HG03460 (cell line): ENCODE measurements at regions not wholly inside any gene's neighbourhood (a gene's known extent, or its start where the extent isn't known, plus 50 kb on each side); places are given as distances from the start of the nearest gene placed in this dataset.
"Not testable (repeated sequence)": the region's sequence is repeated elsewhere in the genome, so short reads cannot be mapped to it uniquely, and the experiment has no call there.

ENCODE experiments used
- ATAC-seq: cut with Tn5 transposase; IDR thresholded peaks from one replicate; pipeline ENCODE4 v1.9.1; 2021; ENCODE audit not compliant: unreplicated experiment

DNA sequence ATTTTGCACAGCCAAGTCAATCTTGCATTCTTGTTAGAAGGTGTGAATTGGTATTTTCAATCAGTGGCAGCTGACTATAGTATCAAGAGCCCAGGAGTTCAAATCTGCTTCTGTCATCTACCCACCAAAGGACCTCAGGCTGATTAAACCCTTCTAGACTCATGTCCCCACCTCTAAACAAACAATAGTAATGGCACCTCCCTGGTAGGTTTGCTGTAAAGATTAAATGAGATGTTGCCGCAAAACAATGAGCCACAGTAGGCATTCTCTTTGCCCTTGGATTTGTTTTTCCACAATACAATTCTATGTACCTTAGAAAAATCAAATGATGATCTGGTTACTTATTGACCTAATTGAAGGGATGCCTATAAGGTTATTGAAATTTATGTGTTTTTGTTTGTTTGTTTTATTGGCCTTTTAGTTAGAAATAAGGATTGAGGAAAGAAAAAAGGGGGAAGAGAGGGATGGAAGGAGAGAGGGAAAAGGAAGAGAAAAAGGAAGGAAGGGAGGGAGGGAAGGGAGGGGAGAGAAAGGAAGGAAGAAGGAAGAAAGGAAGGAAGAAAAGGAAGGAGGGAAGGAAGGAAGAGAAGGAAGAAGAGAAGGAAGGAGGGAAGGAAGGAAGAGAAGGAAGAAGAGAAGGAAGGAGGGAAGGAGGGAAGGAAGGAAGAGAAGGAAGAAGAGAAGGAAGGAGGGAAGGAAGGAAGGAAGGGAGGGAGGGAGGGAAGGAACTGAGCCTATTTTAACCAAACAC is 110.7 kb downstream of the ETS2 start:
- ATAC-seq = no peak

DNA sequence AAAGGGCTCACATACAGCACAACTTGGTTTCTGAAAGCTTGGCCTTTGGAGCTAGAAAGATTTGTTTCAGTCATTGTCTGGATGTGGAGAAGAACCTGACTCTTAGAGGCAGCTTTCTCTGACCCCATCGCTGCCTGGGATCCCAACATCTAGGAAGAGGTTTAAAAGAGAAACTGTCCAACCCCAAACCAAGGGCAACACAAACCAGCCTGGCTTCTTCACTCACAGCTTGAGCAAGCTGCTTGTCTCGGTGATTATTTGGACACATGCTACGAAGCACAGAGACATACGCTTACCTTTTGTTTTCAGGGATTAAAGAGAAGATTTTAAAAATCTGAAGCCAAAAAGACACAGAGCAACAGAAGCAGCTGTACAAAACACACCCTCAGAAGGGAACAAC is 109.8 kb downstream of the ETS2 start:
- no peak for ATAC-seq

DNA sequence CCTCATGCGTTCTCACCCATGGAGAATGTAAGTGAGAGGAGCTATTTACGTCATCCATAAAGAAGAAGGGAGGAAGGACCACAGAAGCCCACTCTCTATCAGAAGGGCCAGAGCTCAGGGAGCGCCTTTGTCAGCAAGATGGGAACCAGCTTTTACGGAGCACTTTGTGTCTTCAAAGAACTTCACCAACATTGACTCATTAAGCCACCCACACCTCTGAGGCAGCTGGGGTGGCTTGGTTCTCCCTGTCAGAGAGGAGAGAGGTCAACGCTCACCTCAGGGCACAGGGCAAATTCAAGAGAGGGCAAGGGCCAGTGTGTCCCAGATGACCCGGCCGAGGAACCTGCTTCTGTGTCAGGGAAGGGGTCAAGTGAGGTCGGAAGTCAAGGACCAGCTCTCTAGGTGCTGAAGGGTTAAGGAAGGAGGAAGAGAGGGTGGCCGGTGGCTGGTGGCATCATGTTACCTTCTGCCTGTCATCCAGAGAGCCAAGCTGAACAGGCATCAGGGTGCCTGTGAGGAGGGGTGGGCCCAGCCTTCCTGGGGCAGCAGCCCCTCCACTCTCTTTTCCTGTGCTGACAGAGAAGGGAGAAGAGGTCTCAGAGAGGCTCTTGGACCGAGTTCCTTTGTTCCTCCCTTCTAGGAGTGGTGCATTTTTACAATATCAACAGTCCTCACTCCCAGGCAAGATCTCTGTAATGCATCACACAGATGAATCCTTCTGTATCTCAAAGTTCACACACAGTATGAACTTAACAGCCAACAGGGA is 109.0 kb downstream of the ETS2 start:
- no peak for ATAC-seq

DNA sequence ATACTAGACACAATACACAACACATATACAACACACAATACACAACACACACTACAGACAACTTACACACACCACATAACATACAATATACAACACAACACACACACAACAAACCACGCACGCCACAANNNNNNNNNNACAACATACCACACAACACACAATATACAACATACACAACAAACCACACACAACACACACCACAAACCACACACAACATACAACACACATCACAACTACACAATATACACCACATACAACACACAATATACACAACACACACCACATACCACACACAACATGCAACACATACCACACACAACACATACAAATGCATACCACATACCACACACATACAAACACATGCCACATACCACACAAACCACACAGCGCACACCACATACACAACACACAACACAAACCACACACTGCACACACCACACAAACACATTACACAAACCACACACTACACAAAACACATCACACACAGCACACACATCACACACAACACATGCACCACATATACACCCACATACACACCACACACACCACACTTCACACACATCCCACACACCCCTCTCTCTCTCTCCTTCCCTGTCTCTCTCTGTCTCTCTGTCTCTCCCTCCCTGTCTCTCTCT is 108.3 kb downstream of the ETS2 start:
- no peak for ATAC-seq

DNA sequence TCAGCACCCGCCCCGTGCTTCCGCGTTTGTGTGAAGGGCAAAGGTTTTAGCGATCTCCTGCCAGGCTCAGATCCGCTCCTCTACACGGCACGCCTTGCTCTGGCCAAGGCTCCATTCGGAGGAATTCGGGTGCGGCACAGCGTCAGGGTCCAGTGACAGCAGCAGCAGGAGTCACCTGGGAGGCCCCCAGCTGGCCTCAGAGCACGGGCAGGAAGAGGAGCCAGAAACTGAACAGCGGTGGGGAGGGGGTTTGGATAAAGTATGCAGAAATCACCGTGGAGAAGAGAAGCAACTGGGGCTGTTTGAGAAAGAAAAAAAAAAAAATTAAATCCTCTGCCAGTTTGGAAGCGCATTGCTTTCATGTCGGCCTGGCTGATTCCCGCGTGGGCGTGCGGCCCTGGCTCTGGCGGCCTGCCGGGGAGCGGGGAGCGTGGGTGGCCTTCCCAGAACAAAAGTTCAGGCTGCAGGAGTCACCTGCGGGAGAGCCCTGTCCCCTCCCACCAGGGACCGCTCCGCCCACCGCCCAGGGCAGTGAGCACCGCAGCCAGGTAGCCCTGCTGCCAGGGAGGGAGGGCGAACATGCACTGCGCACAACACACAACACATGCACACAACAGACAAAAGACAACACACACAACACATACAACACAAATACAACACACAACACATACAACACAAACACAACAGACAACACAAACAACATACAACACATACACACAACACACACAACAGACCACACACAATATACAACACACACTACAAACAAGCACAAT is 107.6 kb downstream of the ETS2 start:
- no peak for ATAC-seq

DNA sequence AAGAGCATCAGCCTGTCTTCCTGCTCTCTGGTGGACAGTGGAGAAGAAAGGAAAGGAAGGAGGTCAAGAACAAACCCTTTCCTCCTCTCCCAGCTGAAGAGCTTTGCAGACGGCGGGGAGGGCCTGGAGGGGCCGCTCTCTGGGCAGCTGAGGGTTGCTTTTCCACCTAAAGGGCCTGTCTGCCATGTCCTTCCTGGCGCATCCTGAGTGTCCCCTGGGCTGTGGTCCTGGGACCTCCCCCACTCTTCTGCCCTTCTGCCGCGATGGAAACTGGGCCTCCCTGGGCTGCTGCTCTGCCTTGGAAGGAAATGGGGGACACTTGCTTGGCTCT is 107.0 kb downstream of the ETS2 start:
- no peak for ATAC-seq

DNA sequence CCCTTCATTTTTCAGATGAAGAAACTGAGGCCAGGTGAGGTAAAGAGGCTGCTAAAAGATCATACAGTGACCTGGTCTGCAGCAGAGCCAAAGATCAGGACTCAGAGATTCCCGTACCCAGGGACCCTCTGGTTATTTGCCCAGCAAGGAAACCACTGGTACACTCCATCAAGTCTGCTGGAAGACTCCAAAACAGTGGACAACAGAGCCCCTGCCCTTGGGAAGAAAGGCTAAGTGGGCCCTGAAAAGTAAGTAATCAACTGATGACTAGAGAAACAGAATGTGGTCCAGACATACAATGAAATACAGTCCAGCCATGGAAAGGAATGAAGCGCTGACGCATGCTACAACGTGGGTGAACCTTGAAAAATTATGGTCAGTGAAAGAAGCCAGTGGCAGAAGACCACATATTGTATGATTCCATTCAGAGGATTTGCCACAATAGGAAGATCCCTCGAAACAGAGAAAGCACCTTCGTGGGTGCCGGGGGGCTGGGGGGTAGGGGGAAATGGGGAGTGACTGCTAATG is 106.4 kb downstream of the ETS2 start:
- no peak for ATAC-seq

DNA sequence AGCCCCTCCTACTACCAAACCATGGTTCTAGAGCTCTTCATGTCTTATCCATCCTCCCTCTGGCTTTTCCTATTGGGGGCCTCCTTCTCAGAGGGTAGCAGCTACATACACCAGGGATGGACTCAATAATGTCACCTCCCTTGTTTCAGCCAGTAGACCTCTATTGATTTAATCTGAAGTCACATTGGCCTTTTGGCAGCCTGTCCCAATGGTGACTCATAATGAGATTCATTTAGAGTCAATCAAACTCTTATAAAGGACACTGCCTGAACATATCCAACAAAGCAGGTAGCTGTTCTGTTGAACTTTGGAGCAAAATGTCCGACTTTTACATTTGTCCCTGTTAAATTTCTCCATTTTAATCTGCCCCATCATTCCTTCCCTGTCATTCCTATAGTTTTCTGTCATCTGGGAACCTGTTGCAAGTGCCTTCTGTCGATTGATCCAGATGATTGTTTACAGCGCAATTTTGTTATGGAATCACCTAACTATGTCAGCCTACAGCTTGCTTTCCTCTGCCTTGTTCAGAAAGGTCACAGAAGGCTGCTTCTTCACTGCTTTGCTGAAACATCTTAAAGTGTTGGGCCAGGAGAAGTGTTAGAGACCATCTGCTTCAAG is 105.9 kb downstream of the ETS2 start:
- no peak for ATAC-seq

DNA sequence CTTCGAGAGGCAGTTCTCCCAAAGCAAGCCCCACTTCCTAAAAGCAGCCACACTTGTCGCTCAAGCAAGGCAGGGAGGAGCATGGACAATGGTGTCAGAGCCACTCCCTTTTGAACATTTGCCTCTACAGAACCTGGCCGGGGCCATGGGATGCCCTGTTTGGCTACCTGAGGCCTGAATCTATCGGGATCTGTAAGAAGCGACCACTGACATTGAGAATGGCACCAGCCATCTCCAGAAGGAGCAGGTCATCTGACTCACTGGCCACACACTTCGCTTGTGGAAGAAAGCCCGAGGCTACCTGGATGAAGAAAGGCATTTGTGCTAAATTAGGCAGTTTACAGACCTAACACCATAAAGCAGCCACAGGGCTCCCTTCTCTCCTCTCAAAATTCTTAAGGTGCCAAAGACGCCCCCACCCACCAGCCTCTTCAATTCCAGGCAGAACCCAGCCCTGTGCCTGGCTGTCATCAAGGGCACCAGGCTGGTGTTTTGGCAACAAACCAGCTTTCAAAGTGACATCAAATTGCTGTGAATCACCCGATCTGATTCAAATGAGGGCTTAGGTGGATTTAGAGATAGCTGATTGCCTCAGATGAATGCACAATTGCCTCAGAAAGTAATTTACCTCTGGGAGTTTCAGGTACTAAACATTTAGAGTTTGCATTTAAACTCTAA is 104.8 kb downstream of the ETS2 start:
- ATAC-seq = no peak

DNA sequence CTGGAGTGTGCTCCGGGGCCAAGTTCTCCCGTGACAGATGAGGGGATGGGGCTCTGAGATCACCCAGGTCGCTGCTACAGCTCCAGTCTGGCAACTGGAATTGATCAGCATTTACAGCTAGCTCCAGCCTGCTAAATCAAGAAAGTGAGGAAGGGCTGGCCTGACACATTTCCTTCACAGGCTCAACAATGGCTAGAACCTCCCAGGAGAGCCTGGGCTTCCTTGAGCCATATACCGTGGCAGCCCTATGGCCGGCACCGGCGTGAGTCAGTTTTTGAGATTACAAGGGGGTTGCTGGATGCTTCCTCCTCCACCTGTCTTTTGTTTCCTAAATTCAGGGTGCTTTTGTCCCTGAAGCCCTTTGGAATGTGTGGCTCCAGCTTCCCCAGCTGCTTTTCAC is 104.2 kb downstream of the ETS2 start:
- ATAC-seq = no peak

DNA sequence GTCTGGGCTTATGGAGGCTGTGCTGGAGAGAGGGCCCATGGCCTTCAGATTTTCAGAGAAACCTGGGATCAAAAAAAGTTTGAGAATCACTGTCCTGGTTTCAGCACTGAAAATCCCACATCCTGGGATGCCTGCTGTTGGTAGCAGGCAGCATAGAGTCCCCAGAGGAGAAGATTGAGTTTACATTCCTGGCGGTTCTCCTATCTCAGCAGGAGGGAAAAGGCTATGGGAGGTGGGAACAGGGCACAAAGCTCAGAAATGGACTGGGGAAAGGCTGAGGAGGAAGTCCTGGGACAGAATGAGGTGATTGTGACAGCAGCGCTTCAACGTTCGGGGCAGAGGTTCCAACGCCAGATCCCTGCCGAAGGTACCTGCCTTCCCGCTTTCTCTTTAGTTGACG is 103.4 kb downstream of the ETS2 start:
- no peak for ATAC-seq

DNA sequence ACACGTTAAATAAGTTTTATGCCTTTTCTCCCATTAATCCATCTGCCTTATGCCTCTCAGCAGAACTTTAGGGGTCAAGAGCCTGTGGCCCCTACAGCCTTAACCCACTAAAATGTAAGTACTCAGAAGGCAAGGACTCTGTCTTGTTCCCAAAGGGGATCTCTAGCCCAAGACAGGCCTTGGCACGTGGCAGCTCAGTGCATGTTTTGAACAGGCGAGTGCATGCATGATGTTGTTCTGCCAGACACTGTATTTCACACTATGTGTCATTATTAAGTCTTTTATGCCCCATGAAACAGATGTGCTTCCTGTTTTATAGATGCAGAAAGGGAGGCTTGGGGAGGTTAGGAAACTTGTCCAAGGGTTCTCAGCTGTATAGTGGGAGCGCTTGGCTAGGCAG is 102.8 kb downstream of the ETS2 start:
- ATAC-seq = no peak

DNA sequence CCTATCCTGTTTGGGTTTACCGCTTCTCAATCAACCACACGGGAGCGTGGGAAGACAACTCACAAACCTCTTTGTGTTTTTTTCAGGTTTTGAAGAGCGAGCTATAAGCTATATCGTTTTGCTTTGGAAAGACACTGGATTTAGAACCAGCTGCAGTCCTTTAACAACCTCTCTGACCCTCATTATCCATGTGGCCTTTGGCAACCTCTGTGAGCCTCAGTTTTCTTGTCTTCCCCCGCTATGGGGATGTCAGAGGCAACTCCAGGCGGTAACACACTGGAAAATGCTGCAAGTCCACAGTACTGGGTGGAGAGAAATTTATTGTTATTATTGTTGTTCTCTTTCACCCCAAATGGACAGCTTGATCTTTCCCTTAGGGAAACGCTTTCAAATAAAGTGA is 100.0 kb downstream of the ETS2 start:
- ATAC-seq = no peak

DNA sequence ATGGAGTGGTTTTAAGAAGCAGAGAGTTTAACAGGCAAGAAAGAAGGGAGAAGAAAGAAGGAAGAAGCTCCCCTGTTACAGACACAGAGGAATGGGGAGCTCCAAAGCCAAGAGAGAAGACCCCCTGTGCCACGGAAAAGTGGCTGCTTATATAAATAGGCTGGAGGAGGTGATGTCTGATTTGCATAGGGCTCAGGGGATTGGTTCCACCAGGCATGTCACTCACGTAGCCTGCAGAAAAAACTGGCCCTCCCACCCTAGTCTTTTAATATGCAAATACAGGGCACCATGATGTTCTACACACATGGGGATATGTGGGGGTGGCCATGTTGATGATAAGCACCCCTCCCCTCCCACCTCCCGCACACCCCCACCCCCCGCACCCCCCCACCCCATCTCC is 99.6 kb downstream of the ETS2 start:
- no peak for ATAC-seq

DNA sequence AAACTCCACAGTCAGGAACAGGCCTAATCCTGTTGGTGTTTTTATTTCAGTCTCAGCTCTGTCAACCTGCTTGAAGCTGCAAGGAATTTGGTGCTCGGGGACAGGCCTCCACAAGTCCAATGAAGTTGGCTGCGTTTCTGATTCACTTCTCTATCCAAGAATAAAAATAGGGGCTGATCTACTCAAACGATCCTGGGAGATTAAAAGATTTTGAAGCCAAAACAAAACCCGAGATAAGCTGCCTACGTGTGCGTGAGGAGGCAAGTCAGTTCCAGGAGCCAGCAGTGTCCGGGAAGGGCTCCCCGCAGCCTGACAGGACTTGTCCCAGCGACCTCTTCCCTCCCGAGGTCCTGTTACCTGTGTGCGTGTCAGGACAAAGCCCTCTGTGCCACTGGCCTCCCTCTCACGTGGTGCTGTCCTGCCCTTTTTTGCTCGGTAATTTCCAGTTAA is 98.0 kb downstream of the ETS2 start:
- ATAC-seq = no peak

DNA sequence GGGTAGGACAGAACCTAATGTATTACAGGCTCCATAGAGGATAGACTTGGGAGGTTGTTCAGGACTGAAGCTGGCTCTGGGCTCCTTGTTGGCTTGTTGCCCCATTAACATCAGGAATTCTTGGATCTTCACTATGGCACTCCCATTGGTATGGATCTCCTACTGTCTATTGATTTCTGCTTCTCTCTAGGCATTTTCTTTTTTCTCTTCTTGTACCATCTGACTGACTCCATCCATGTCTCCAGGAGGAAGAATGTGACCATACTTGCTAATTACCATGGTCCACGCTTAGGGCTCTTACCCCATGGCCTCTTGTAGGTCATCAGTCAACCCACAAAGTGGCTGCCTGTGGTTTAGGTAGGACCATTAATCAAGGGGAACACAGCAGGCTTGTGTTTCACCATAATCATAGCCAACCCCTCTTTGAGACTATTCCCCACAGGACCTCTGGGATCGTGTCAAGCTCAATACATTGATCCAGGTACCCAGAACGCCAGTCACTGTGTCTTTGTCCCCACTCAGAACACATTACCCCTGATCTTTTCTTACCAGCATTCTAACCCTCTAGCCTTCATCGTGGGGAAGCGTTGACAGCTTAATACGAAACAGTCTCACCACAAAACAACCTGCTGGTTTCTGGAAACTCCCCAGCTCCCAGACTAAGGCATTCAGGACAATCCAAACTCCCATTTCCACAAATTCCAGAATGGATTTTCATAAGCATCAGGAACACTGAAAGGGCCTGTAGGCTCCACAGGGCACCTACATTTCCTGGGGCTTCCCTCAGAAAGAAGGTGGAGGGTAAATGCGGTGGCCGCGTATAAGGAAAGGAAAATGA is 97.1 kb downstream of the ETS2 start:
- no peak for ATAC-seq

DNA sequence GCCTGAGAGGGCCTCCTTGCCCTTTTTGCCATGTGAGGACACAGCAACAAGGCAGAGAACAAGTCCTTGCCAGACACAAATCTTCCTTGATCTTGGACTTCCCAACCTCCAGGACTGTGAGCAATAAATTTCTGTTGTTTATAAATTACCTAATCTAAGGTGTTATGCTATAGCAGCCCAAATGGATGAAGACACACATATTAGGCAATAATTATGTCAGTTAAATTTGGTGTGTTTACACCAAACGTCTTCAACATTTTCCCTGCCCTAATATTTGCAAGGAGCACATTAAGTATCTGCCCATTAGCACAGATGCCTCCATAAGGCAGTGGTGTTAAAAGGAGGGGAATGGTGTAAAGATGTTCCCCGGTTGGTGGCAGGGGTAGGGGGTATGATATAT is 94.8 kb downstream of the ETS2 start:
- no peak for ATAC-seq

DNA sequence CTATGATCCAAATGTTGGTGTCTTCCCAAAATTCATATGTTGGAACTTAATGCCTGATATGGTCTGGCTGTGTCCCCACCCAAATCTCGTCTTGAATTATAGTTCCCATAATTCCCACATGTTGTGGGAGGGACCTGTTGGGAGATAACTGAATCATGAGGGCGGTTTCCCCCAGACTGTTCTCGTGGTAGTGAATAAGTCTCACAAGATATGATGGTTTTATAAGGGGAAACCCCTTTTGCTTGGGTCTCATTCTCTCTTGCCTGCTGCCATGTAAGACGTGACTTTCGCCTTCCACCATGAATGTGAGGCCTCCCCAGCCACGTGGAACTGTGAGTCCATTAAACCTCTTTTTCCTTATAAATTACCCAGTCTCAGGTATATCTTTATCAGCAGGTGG is 94.3 kb downstream of the ETS2 start:
- not testable (repeated sequence) for ATAC-seq

DNA sequence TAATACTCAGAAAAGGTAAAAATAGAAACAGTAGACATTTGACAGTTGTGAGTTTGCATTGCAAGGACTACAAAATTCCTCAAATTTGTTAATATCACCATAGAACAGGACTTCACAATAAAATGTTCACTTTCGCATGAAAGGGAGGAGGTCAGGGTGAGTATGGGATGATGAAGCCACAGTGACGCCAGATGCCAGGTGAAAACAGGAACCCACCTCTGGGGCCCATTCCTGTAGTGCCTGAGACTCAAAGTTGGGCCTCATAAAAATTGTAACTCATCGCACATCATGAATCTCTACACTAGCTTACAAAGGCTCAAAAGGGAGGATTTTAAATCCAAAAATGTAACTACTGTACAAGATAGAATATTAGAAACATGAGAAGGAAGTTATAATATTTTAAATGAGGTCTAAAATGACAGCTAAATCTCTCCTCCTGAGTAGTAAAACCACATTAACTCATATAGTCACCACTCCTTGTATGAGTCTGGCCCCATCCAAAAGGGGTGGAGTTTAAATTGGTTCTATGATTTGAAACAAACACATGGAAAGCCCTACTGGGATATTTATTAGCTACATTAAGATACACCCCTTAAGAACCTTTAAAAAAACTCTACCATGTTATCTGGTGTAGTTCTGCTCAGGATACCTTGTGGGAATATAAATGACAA is 93.7 kb downstream of the ETS2 start:
- ATAC-seq = no peak
